NB4 (cell line): ENCODE measurements at regions not wholly inside any gene's neighbourhood (a gene's known extent, or its start where the extent isn't known, plus 50 kb on each side); places are given as distances from the start of the nearest gene placed in this dataset.
"Not testable (repeated sequence)": the region's sequence is repeated elsewhere in the genome, so short reads cannot be mapped to it uniquely, and the experiment has no call there.

Experiments used
- DNase-seq: peaks from one replicate; pipeline ENCODE4 v3.0.0; 2010; ENCODE audit warnings: low read depth
- H3K4me3 ChIP-seq: one replicate; pipeline ENCODE4 v1.5.1; 2011; ENCODE audit warnings: mild to moderate bottlenecking, low read depth, low read length, moderate library complexity
- CTCF ChIP-seq: IDR thresholded peaks from one replicate; pipeline ENCODE4 v1.5.1; 2012; ENCODE audit warnings: low read depth, low read length
- MYC ChIP-seq: IDR thresholded peaks from 2 replicates; pipeline ENCODE4 v1.6.1; 2011; ENCODE audit warnings: low read depth, low read length
- POLR2A ChIP-seq: IDR thresholded peaks from 2 replicates; pipeline ENCODE4 v1.6.1; 2011; ENCODE audit warnings: mild to moderate bottlenecking; ENCODE audit not compliant: insufficient read length; ENCODE audit errors: extremely low read depth
- TF ChIP-seq, protein P1 (sequence below): IDR thresholded peaks from 2 replicates; pipeline ENCODE4 v1.6.1; 2011; ENCODE audit warnings: low read depth, low read length

- TF ChIP-seq, protein P1, sequence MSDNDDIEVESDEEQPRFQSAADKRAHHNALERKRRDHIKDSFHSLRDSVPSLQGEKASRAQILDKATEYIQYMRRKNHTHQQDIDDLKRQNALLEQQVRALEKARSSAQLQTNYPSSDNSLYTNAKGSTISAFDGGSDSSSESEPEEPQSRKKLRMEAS, result no peak
- no peak for TF ChIP-seq MYC
- H3K4me3 ChIP-seq, result no peak overlapping the region
- no peak for DNase-seq
Observed at GRCh38 chr6:74256381-74256780, 560.4 kb downstream of the CD109 start.

GRCh38 chr6:74255007-74255406 lies 559.0 kb downstream of the CD109 start:
- not testable (repeated sequence) for DNase-seq, H3K4me3 ChIP-seq

GRCh38 chr6:74254147-74254546 lies 558.1 kb downstream of the CD109 start:
- not testable (repeated sequence) for DNase-seq, H3K4me3 ChIP-seq

GRCh38 chr6:74253261-74253660 lies 557.3 kb downstream of the CD109 start:
- no peak overlapping the region for H3K4me3 ChIP-seq
- TF ChIP-seq MYC (no peak), CTCF (no peak), POLR2A (no peak)
- TF ChIP-seq, protein P1, result no peak
- DNase-seq, result no peak

- no peak for DNase-seq
- no peak for TF ChIP-seq MYC
- TF ChIP-seq, protein P1, result no peak
- TF ChIP-seq POLR2A, result no peak
- no peak for TF ChIP-seq CTCF
- no peak overlapping the region for H3K4me3 ChIP-seq
Observed at GRCh38 chr6:74250161-74250818, 554.3 kb downstream of the CD109 start.

GRCh38 chr6:74249658-74250057 lies 553.7 kb downstream of the CD109 start:
- no peak overlapping the region for H3K4me3 ChIP-seq
- TF ChIP-seq, protein P1, result no peak
- TF ChIP-seq MYC (no peak), POLR2A (no peak), CTCF (no peak)
- DNase-seq, result no peak

DNA sequence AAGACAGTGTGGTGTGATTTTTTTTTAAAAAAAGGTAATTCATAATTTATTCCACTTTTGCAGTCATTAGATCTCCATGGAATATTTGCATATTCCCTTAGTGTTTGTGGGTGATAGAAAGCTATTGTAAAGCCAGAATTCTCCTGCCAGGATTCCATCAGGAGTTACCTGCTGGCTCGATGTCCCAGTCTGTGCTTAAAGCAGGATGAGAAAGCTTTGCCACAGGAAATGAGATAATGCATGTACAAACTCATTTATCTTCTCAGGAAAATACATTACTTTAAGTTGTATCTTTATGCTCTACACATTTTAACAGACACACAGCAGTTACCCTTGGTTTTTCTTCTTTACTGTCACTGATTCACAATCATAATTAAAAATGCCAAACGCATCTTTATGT lies 553.0 kb downstream of the CD109 start:
- no peak overlapping the region for H3K4me3 ChIP-seq
- no peak for TF ChIP-seq MYC
- TF ChIP-seq CTCF, result no peak
- DNase-seq, result no peak

GRCh38 chr6:74222768-74223333 lies 526.8 kb downstream of the CD109 start:
- H3K4me3 ChIP-seq, result no peak overlapping the region
- DNase-seq, result no peak
- TF ChIP-seq, protein P1, result no peak
- TF ChIP-seq CTCF, result no peak
- no peak for TF ChIP-seq MYC
- TF ChIP-seq POLR2A, result no peak
